ENCODE measurements at regions not wholly inside any gene's neighbourhood (a gene's known extent, or its start where the extent isn't known, plus 50 kb on each side); places are given as distances from the start of the nearest gene placed in this dataset.

GRCh38 chr22:46028106-46028991 is 51.4 kb upstream of the WNT7B start:
- Histone ChIP-seq H3K9me2 (no peaks in the 10 kb centered on the region), H3K4me2 (no peak overlapping the region), H2AFZ (ENCODE audit: low read depth) (no peak overlapping the region), H3F3A (replicated peaks; ENCODE audit: insufficient read depth) (peaks cover 9% of the 10 kb centered on the region), H3K4me1 (ENCODE audit: control insufficient read depth in 1 of 2, insufficient read depth in 2 of 2, low read depth in 1 of 2, low read length in 1 of 2) (no peaks in the 10 kb centered on the region), H4K20me1 (ENCODE audit: insufficient read depth) (no peaks in the 10 kb centered on the region), H3K27ac (ENCODE audit: low read depth in 2 of 2, low read length in 1 of 2) (no peak overlapping the region), H3K79me2 (ENCODE audit: insufficient read depth) (no peaks in the 10 kb centered on the region), H3K27me3 (ENCODE audit: insufficient read depth) (no peaks in the 10 kb centered on the region), H3K36me3 (replicated peaks in 1 of 2; ENCODE audit: control insufficient read depth in 1 of 2, insufficient read depth in 2 of 2, low read length in 1 of 2) (no peaks in the 10 kb centered on the region), H3K9me3 (no peaks in the 10 kb centered on the region), H3K4me3 (ENCODE audit: low read depth in 2 of 2, low read length in 1 of 2) (no peak overlapping the region), H3K9ac (no peak overlapping the region)
- 78% methylated on average over 8 of the region's 16 CpGs for WGBS (ENCODE audit: low lambda C conversion rate)
- DNase-seq, result no peak
- POLR2A ChIA-PET, result no interaction called here
- no peak for TF ChIP-seq USF1 (IDR thresholded peaks at IDR 0.05; ENCODE audit: borderline replicate concordance, low read depth)
- TF ChIP-seq NRF1 (IDR thresholded peaks at IDR 0.05; ENCODE audit: low read depth, low read length), result no peak
- TF ChIP-seq NFIC (IDR thresholded peaks at IDR 0.05; ENCODE audit: borderline replicate concordance), result no peak
- no peak for TF ChIP-seq FOXM1 (IDR thresholded peaks at IDR 0.05; ENCODE audit: low read depth)
- TF ChIP-seq GABPA (IDR thresholded peaks at IDR 0.05; ENCODE audit: low read depth), result no peak
- TF ChIP-seq IRF3 (IDR thresholded peaks at IDR 0.05; ENCODE audit: low read depth, low read length), result no peak
- TF ChIP-seq MXI1 (IDR thresholded peaks at IDR 0.05; ENCODE audit: low read depth, low read length), result no peak
- no peak for TF ChIP-seq TCF12 (IDR thresholded peaks at IDR 0.05)
- TF ChIP-seq FOXJ3 (CRISPR knock-in tag; IDR thresholded peaks at IDR 0.05), result no peak
- no peak for TF ChIP-seq FOSL2 (IDR thresholded peaks at IDR 0.05; ENCODE audit: borderline replicate concordance, low read depth)
- no peak for TF ChIP-seq YY1 (IDR thresholded peaks at IDR 0.05; ENCODE audit: low read depth)
- TF ChIP-seq EP300 (IDR thresholded peaks at IDR 0.05; ENCODE audit: borderline replicate concordance in 1 of 2, low read depth in 1 of 2, low read length in 1 of 2), result no peak
- TF ChIP-seq POLR2AphosphoS5 (IDR thresholded peaks at IDR 0.05; ENCODE audit: low read depth, low read length), result no peak
- no peak for TF ChIP-seq RXRA (IDR thresholded peaks at IDR 0.05; ENCODE audit: borderline replicate concordance, low read depth)
- no peak for TF ChIP-seq RCOR1 (IDR thresholded peaks at IDR 0.05; ENCODE audit: low read length)
- no peak for TF ChIP-seq ELF1 (IDR thresholded peaks at IDR 0.05)
- no peak for TF ChIP-seq MEF2A (IDR thresholded peaks at IDR 0.05; ENCODE audit: borderline replicate concordance, low read depth)
- no peak for TF ChIP-seq CHD2 (IDR thresholded peaks at IDR 0.05; ENCODE audit: low read length, partially characterized antibody)
- CTCF ChIA-PET, result interaction anchor here (0.7 kb wide), 1 partner anchor 22 kb away, joined by 3 read pairs; no protein-coding TSS in a partner anchor
